HG02973 (cell line): ENCODE measurements at regions not wholly inside any gene's neighbourhood (a gene's known extent, or its start where the extent isn't known, plus 50 kb on each side); places are given as distances from the start of the nearest gene placed in this dataset.
"Not testable (repeated sequence)": the region's sequence is repeated elsewhere in the genome, so short reads cannot be mapped to it uniquely, and the experiment has no call there.

Source experiments
- ATAC-seq: cut with Tn5 transposase; IDR thresholded peaks from one replicate; pipeline ENCODE4 v1.9.1; 2021; ENCODE audit warnings: moderate library complexity; ENCODE audit not compliant: unreplicated experiment

DNA sequence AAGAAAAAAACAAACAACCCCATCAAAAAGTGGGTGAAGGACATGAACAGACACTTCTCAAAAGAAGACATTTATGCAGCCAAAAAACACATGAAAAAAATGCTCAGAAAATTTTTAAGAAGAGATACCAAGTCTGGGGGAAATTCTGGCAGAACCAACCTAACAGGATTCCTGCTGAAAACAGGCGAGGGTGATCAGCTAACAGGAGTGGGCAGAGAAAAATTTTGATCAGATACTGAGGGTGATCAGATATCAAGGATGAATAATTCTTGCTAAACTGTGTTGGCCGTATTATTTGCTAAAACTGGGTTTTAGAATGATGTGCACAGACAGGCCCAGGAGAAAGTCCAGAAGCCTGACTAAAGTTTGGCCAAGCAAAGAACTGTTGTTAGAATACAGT is 557.3 kb downstream of the CD109 start:
- ATAC-seq, result no peak

DNA sequence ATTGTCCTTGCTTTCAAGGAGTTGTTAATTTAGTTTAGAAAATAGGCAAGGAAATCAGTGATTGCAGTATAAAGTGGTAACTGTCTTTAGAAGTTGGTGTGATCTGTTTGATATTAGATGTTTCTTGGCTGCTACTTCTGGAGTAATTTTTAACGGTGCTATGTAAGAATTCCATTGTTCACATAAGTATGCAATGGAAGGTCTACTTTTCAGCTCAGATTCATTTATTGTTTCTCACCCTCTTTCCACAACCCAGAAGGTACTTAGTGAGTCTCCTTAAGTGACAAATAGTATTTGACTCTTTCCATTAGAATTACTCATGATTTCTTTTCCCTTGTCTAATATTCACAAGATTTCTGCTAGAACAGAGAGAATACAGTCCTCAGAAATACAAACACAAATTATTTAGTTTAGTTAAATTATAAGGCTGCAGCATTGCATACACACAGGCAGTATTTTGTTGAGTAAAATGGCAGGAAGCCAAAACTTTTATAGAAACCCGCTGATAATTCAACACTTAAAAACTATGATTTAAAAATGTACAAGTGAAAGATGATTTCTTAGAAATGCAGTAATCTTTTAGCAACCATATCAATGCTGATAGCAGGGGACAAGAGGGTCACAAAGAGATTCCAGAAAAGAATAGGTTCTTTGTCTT is 554.3 kb downstream of the CD109 start:
- no peak for ATAC-seq

DNA sequence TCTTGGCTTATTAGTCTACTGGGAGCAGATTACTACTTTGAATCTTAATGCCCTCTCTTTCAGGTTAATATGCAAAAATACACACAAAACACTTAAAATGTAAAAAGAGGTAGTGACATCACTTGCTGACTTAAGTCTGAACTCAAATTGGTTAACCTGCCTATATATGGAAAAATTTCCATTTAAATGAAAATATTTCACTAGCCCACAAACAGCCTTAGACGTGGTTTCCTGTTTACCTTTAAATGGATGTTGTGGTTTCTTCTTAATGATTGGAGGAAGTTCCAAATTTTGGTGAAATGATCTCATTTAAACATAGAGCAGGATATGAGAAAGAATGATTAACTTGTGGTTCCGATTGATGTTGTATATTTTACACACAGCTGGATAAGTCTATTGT is 553.7 kb downstream of the CD109 start:
- peak; percentile 58 for ATAC-seq

DNA sequence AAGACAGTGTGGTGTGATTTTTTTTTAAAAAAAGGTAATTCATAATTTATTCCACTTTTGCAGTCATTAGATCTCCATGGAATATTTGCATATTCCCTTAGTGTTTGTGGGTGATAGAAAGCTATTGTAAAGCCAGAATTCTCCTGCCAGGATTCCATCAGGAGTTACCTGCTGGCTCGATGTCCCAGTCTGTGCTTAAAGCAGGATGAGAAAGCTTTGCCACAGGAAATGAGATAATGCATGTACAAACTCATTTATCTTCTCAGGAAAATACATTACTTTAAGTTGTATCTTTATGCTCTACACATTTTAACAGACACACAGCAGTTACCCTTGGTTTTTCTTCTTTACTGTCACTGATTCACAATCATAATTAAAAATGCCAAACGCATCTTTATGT is 553.0 kb downstream of the CD109 start:
- ATAC-seq, result no peak

DNA sequence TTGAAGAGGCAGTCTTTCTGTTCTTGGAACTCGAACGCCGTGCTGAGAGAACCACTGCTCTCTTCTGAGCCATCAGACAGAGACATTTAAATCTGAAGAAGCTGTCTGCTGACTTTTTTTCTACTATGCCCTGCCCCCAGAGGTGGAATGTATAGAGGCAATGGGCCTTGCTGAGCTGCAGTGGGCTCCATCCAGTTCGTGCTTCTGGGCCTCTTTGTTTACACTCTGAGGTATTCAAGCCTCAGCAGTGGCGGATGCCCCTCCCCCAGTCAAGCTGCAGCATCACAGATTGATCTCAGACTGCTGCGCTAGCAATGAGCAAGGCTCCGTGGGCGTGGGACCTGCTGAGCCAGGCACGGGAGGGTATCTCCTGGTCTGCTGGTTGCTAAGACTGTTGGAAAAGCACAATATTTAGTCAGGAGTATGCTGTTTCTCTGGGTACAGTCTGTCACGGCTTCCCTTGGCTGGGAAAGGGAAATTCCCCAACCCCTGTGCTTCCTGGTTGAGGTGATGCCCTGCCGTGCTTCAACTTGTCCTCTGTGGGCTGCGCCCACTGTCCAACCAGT is 526.8 kb downstream of the CD109 start:
- ATAC-seq, result no peak

DNA sequence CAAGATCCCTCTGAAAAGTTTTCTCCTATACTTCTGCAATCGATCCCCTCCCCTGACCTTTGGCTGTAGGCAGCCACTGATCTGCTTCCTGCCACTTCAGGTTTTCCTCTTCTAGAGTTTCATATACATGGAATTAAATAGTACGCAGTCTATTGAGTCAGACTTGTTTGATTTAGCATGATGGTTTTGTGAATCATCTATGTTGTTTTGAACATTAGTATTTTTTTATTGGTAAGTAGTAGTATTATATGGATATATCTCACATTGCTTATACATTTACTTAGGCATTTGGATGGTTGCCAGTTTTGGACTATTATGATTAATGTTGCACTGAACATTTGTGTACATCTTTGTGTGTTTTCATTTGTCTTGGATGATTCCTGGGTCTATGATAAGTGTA is 518.0 kb downstream of the CD109 start:
- ATAC-seq, result no peak

DNA sequence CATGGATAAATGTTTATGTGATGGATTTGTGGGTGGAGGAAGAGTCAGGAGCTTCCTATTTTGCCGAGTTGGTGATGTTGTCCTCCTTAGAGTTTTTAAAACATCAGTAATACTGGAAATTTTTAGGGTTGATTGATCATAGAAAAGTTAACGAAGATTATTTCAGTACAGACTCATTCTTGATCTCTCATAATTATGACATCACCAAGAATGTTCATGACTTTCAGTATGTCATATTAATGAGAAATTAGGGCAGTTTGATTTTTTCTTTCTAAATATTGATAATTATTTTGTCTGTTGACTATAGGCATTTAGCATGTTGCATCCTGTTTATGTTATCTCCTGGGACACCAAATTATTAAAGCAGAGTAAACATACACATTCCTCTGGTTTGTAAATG is 512.2 kb downstream of the CD109 start:
- no peak for ATAC-seq

DNA sequence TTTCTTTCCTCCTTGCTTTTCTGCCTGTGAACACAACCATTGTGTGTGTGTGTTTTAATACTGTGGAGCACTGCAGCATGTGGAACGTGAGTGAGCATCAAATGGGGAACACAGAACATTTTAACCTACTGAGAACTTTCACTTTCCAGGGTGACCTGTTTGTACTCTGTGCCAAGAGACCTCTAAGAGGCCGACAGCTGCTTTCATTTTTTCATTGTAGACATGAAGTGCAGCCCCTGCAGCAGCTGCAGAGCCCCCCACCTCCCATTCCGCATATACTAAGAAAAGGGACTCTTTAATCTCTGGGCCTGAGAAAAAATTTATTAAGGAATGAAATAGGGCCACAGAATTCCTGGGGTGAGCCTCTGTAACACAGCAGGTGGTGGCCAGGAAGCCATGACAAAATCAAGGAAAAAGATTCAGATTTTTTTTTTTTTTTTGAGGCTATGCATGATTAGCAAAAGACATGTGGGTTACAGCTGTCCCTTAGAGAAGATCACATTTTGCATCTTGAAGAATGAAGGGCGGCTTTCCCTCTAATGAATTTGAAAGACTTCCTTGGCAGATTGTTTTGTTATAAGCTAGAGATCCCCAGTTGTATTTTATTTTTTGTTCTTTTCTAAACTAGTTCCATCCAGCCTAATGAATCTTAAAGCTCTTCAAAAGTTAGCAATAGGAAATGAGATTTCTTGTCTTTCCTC is 503.4 kb downstream of the CD109 start:
- no peak for ATAC-seq

DNA sequence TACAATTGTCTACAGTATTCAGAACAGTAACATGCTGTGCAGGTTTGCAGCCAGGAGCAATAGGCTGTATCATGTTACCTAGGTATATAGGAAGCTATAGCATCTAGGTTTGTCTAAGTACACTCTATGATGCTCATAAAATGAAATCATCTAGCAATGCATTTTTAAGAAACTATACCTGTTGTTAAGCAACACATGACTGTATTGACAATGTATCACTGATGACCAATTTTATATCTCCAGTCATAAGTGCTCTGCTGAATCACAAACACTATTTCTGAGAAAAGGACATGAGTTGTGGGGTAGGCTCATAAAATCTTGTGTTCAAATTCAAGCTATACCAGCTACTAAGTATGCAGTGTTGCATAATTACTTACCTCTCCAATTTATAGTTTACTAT is 501.3 kb downstream of the CD109 start:
- ATAC-seq, result no peak

DNA sequence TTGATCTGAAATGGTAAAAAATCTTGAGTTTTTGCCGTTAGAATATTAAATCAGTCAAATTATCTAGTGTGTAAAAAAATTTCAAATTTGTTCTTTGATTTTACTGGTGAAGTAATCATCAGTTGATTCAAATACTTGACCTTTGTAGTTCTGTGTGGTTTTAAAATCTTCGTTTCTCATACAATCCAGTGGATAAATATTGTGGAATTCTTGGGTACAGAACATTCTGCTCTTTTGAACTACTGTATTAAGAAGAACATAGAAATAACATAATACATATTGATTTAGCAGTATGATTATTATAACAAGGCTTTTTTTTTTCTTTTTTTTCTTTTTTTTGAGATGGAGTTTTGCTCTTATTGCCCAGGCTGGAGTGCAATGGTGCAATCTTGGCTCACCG is 491.8 kb downstream of the CD109 start:
- ATAC-seq, result no peak

DNA sequence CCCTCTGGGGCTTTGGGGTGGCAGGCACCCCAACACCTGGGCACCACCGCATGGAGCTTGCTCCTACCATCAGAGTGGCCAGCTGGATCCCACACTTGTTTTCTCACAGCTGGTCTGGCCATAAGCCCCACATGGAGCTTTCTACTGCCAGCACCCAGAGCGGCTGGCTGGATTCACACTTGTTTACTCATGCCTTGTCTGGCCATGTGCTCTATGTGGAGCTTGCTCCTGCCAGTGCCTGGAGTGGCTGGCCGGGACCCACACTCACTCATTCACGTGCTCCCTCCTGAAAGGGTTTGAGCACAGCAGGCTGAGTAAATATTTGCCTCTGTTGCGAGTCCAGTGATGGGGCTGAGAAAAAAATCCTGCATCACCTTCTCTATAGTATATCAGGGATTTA is 487.0 kb downstream of the CD109 start:
- no peak for ATAC-seq

DNA sequence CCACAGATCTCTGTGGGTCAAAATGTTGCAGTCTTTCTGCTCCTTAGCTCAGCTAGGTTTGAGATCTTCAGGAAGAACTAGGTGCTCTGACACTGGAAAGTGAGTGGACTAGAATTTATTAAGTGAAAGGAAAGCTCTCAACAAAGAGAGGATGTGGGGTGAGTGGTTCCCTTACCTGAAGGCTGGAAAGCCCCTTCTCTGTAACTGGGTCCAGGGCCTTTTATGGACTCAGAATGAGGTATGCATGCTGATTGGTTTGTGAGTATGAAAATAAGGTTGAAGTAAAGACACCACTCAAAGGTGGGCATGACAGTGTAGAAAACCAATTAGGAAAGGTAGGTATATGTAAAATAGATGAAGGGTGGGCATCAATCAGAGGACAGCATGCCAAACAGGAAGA is 485.5 kb downstream of the CD109 start:
- no peak for ATAC-seq

DNA sequence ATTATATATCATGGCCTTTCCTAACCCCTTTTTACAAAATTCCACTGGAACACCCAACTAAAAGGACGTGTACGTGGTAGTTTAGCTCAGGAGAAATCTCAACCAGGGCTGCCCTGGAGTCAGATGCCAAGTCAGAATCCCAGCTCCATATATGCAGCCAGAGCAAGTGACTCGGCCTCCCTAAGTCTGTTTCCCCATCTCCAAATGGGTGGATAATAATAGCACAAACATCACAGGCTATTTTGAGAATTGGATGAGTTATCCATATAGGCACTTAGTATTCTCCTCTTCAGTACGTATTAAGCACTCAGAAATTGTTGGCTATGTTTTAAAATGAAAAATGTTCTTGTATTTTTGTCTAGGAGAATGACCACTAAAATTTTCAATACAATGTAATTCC is 481.5 kb downstream of the CD109 start:
- ATAC-seq, result no peak

DNA sequence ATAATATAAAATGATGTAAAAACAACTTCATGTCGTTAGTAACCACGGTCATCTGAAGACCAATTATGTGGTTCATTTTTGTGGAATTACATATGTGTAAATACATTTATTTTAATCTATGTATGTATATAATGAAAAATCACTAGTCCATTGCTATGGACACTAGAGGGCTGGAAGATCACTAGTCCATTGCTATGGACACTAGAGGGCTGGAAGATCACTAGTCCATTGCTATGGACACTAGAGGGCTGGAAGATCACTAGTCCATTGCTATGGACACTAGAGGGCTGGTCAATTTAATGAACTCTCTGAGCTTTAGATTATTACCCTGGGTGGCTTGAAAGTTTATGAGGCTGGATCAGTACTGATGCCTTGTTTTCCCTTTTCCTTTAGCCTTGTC is 474.5 kb downstream of the CD109 start:
- not testable (repeated sequence) for ATAC-seq

DNA sequence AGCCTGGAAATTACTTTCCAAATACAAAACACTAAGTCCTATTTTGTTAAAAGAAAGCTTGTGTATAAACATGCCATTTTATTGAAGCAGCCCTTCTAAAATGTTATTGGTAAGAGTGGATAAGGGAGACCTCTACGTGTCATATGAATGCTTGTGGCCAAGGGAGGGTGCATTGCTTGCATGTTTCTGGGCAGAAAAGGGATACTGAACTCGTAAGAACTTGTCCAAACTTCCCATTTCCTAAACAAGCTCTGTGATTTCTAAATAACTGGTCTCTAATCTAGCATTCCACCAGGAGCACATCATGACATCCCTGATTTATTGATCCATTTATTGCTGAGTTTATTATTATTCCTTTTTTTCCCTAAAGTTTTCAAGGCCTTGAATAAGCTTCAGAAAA is 474.1 kb downstream of the CD109 start:
- ATAC-seq, result no peak

DNA sequence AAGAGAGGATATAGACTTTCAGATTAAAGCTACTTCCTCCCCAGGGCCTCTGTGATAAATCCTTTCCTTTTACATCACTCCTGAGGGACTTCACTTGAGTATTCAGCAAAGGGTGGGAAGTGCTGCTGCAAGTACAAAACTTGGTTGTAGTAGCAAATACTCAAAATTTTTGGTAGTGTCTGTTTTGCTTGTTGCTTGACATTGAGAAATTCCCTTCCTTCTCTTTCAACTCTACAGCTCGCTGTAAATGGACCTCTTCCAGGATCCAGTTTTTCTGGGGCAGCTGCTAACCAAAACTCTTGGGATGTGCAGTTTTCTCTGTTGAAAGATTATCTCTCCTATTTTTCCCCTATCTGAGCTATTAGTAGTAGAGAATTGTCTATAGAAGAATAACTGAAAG is 472.0 kb downstream of the CD109 start:
- no peak for ATAC-seq

DNA sequence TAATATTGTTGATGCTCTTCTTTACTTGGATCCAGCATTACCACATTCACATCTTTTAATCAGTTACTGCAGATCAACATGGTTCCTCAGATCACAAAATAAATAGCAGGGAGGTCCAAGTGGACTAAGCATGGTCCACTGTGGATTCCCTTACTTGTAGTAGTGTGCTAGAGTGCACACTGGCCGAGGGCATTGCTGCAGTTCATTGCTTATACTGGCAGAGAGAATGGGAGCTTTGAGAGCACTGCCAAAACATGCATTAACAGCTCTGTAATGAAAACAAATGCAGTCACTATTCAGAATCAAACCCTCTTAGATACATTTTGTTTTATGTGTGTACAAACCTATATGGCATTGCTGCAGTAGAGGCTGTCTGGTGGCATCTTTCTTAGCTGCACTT is 471.5 kb downstream of the CD109 start:
- ATAC-seq, result no peak

DNA sequence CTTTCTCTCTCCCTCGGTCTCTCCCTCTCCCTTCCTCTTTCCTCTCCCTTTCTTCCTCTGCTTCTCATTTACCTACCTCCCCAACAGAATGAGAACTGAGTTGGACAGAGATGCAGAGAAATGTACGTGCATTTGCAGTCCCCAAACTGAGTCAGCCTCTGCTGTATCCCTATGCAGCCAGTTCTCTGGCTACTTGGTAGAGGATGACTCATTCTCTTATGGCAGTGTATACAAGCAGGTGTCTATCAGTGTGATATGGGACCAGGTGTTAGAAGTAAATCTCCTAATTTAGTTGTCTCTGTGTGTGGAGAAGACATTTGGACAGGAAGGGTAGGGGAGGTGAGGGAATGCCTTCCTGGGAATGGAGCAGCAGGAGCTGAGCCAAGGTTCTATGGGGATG is 470.8 kb downstream of the CD109 start:
- no peak for ATAC-seq

DNA sequence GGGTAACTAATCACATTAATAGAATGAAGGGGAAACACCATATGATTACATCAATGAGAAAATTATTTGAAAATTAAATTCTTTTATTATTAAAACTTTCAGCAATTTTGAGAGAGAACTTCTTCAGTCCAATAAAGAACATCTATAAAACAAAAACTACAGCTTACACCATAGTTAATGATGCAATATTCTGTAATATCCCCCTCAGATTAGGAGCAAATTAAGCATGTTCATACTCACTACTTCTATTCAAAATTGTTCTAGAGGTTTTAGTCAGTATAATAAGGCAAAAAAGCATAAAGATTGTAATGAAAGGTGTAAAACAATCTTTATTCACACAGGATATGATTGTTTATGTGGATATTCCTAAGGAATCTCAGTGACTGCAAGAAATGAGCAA is 465.4 kb downstream of the CD109 start:
- no peak for ATAC-seq

DNA sequence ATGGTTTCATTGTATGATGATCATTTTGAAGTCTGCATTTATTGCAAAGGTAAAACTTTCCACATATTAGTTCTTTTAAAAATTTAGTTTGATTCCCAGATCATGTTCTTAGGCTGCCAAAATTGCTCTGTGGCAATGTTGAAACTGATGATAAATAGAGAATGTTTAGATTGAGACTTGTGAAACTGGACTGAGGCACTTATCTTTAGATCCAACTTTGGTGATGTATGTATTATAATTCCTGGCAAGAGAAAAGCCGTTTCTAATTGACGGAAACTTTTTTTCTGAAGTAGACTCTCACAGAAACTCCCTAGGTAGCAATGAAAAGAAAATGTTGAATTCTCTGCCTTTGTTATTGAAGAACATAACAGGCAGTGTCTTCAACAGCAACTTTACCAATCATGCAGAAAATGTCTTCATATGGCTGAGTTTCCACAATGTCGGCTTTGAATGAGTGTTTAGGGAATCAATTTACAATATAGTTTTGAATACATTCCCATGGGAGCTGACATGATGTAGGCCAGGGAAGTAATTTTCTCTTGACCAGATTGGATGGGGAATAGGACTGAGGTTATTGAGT is 456.2 kb downstream of the CD109 start:
- ATAC-seq, result no peak

DNA sequence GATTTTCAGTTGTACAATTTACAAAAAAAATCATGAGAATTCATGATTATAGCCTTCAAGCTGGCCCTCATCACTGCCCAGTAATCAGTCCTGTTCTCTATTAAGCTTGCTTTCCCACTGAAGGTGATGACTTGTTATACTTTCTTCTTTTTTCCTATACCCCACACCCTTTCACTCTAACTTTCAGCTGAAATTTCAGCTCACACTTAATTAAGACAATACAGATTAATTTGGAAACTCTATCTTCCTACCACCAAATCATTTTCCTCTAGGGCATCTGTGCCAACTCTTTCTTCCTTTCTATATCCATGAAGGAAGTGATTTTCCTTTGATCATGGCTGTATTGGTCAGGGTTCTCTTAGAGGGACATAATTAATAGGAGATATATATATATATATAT is 449.9 kb downstream of the CD109 start:
- ATAC-seq, result no peak

DNA sequence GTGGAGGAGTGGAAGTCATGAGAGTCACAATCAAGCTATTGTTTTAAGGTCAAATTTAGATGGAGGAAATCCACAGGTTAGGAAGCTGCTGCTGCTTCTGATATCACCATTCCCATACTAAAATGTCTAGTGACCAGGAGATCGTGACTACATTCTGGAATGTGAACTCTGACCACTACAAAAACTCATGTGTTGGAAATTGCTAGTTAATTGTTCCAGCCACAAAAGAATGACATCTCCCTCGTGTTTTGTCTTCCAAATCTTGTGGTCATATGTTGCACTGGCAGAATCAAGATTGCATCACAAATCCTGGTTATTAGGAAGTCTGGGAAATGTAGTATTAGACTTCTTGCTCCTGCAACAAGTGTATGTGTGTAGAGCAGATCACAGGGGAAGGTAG is 441.9 kb downstream of the CD109 start:
- ATAC-seq, result no peak
